Karpas-422 (cell line): ENCODE measurements at regions not wholly inside any gene's neighbourhood (a gene's known extent, or its start where the extent isn't known, plus 50 kb on each side); places are given as distances from the start of the nearest gene placed in this dataset.

Source experiments
- DNase-seq: peaks from one replicate; pipeline ENCODE4 v3.0.0-alpha.2; 2015
- H2AFZ ChIP-seq: fragments of 200-600 bp; sonication (generic); 2 replicates; pipeline ENCODE4 v1.6.1; 2014; ENCODE audit warnings: antibody characterized with exemption, low read length, mixed read lengths
- H3K27ac ChIP-seq: fragments of 200-600 bp; sonication (generic); 2 replicates; pipeline ENCODE4 v1.5.1; 2014; ENCODE audit warnings: mild to moderate bottlenecking, low read length, moderate library complexity
- H3K27me3 ChIP-seq: fragments of 200-600 bp; sonication (generic); 2 replicates; pipeline ENCODE4 v1.6.1; 2014; ENCODE audit warnings: low read length, mixed read lengths
- H3K36me3 ChIP-seq: fragments of 200-600 bp; sonication (generic); 2 replicates; pipeline ENCODE4 v1.6.1; 2014; ENCODE audit warnings: low read length, mixed read lengths; ENCODE audit not compliant: insufficient read depth
- H3K4me1 ChIP-seq: fragments of 200-600 bp; sonication (generic); 2 replicates; pipeline ENCODE4 v1.6.1; 2014; ENCODE audit warnings: mild to moderate bottlenecking, low read length, mixed read lengths
- H3K4me2 ChIP-seq: fragments of 200-600 bp; sonication (generic); 2 replicates; pipeline ENCODE4 v1.6.1; 2014; ENCODE audit warnings: low read length, low read depth, mild to moderate bottlenecking; ENCODE audit not compliant: poor library complexity, severe bottlenecking
- H3K4me3 ChIP-seq: fragments of 200-600 bp; sonication (generic); 2 replicates; pipeline ENCODE4 v1.5.1; 2014; ENCODE audit warnings: mild to moderate bottlenecking, antibody characterized with exemption, low read length, mixed read lengths
- H3K79me2 ChIP-seq: fragments of 200-600 bp; sonication (generic); 2 replicates; pipeline ENCODE4 v1.6.1; 2014; ENCODE audit warnings: mild to moderate bottlenecking, low read length, mixed read lengths
- H3K9ac ChIP-seq: fragments of 200-600 bp; sonication (generic); 2 replicates; pipeline ENCODE4 v1.6.0; 2014; ENCODE audit warnings: low read length
- H3K9me2 ChIP-seq: fragments of 200-600 bp; sonication (generic), shearing (Covaris generic); replicated peaks from 2 replicates; pipeline ENCODE4 v1.6.0; 2014; ENCODE audit warnings: mild to moderate bottlenecking, low read length, moderate library complexity; ENCODE audit not compliant: insufficient read depth
- H3K9me3 ChIP-seq: fragments of 300-700, 200-600 bp; sonication (generic); 2 replicates; pipeline ENCODE4 v1.6.1; 2014; ENCODE audit warnings: low read length, mixed read lengths
- H4K20me1 ChIP-seq: fragments of 200-600 bp; sonication (generic); 2 replicates; pipeline ENCODE4 v1.6.1; 2014; ENCODE audit warnings: mild to moderate bottlenecking, antibody characterized with exemption, low read length, low read depth; ENCODE audit not compliant: insufficient read depth

DNA sequence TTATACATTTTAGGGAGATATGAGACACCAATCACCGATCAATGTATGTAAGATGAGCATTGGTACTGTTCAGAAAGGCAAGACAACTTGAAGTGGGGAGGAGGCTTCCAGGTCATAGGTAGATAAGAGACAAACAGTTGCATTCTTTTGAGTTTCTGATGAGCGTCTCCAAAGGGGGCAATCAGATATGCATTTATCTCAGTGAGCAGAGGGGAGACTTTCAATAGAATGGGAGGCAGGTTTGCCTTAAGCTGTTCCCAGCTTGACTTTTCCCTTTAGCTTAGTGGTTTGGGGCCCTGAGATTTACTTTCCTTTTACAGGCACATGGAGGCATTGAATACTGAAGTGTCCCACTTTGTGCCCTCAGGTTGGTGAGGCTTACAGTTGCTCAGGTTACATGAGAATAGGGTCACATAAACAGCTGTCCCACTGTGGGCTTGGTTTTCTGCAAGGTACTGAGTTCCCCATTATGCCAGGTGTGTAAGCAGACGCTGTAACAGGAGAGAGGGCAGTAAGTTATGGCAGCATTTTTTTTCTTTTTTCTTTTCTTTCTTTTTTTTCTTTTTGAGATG is 129.8 kb upstream of the SERPIND1 start:
- no peaks in the 10 kb centered on the region for H3K79me2 ChIP-seq
- H4K20me1 ChIP-seq = no peaks in the 10 kb centered on the region
- H3K9ac ChIP-seq = no peak overlapping the region
- H3K9me3 ChIP-seq = peaks cover 4% of the 10 kb centered on the region; the same call in 1 of the 2 replicates
- no peak overlapping the region for H3K4me3 ChIP-seq
- H2AFZ ChIP-seq = no peak overlapping the region
- H3K27me3 ChIP-seq = no peaks in the 10 kb centered on the region
- H3K4me1 ChIP-seq = no peaks in the 10 kb centered on the region
- H3K4me2 ChIP-seq = no peak overlapping the region
- no peak for DNase-seq
- H3K9me2 ChIP-seq = no peaks in the 10 kb centered on the region
- no peak overlapping the region for H3K27ac ChIP-seq
- H3K36me3 ChIP-seq = no peaks in the 10 kb centered on the region

DNA sequence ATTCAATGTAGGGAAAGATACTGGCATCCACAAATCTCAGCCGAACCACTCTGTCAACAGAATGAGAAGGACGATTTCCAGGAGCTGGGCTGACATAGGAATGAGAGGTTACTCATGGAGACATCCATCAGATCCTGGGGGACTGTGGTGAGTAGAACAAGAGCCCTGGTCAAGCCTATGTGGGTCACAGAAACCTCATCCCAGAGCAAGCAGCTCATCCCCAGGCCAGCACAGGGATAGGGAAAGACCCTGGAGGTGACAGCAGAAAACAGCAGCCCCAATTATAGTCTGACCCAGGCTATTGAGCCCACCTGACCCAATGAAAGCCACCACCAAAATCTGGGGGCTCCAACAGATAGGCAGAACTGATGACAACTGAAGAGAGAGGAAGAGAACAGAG is 128.0 kb upstream of the SERPIND1 start:
- DNase-seq = no peak
- Histone ChIP-seq H3K9ac (no peak overlapping the region), H4K20me1 (no peaks in the 10 kb centered on the region)

DNA sequence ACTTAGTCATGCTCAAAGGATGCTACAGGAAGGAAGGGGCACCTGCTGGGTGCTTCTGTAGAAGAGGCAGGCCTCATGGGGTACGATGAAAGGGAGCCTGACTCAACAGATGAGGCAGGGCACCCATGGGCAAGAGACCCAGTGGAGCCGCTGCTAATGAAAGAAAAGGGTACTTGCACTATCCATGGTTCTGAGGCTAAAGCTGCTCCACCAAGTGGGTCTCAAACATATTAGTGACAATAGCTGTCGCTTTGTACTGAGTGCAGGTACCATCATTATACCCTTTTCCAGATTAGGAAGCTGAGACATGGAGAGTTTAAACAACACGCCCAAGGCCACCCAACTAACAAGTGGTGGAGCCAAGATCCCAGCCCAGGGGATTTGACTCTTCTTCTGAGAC is 127.5 kb upstream of the SERPIND1 start:
- Histone ChIP-seq H2AFZ (no peak overlapping the region), H3K9me2 (no peaks in the 10 kb centered on the region), H3K9me3 (no peaks in the 10 kb centered on the region), H4K20me1 (no peaks in the 10 kb centered on the region), H3K4me3 (no peak overlapping the region), H3K79me2 (no peaks in the 10 kb centered on the region), H3K36me3 (no peaks in the 10 kb centered on the region), H3K4me2 (no peak overlapping the region), H3K27me3 (no peaks in the 10 kb centered on the region), H3K27ac (no peak overlapping the region), H3K4me1 (no peaks in the 10 kb centered on the region), H3K9ac (no peak overlapping the region)
- no peak for DNase-seq

More for the DNA sequence above, 128.0 kb upstream of the SERPIND1 start:
- no peaks in the 10 kb centered on the region for H3K36me3 ChIP-seq
- no peaks in the 10 kb centered on the region for H3K9me2 ChIP-seq
- H3K4me2 ChIP-seq = no peak overlapping the region
- no peaks in the 10 kb centered on the region for H3K9me3 ChIP-seq
- H3K4me1 ChIP-seq = no peaks in the 10 kb centered on the region
- H3K27ac ChIP-seq = no peak overlapping the region
- H3K79me2 ChIP-seq = no peaks in the 10 kb centered on the region
- H3K27me3 ChIP-seq = no peaks in the 10 kb centered on the region
- H3K4me3 ChIP-seq = no peak overlapping the region
- no peak overlapping the region for H2AFZ ChIP-seq

DNA sequence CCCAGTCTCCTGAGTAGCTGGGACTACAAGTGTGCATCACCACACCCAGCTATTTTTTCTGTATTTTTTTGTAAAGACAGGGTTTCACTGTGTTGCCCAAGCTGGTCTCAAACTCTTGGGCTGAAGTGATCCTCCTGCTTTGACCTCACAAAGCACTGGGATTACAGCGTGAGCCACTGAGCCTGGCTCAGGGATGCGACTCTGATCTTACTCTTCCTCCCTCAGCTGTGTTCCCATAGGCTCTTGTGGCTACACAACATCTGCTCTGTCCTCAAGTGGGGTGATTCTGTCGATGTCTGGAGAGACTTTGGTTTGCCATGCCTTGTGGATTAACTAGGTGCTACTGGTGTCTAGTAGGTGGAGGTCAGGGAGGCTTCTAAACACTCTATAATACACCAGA is 127.0 kb upstream of the SERPIND1 start:
- no peak for DNase-seq
- Histone ChIP-seq H2AFZ (no peak overlapping the region), H3K36me3 (no peaks in the 10 kb centered on the region), H3K9ac (no peak overlapping the region), H3K4me2 (no peak overlapping the region), H3K9me3 (no peaks in the 10 kb centered on the region), H3K4me1 (no peaks in the 10 kb centered on the region), H3K27ac (no peak overlapping the region), H3K79me2 (no peaks in the 10 kb centered on the region), H4K20me1 (no peaks in the 10 kb centered on the region), H3K4me3 (no peak overlapping the region), H3K27me3 (no peaks in the 10 kb centered on the region), H3K9me2 (no peaks in the 10 kb centered on the region)

DNA sequence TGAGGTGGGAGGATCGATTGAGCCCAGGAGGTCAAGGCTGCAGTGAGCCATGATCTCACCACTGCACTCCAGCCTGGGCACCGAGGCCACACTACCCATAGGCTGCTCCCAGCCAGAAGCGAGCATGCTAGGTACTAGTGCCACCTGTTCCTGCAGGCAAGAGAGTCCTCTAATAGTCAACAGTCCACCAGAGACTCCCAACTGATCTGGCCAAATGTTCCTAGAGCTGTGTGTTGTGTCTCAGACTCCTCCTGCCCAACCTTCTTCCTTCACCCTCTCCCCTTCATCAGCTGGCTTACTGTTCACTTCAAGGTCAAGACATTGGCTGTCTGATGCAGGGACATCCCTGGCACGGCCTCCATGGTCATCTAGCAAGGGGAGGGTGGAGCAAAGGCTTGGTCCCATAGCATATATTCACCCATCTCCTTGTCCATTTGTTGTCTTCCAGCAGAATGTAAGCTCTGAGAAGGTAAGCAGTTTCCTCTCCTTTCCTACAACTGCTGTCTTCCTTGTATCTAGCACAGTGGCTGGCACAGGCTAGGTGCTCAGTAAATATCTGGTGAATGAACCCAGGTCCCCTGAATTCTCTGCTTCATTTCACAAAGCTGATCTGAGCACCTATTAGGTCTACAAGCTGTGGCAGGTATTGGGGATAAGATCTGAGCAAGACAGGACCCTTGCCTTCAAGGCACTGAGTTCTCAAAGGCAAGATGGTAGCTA is 126.2 kb upstream of the SERPIND1 start:
- no peak overlapping the region for H3K4me2 ChIP-seq
- H3K9me2 ChIP-seq = no peaks in the 10 kb centered on the region
- H2AFZ ChIP-seq = no peak overlapping the region
- no peaks in the 10 kb centered on the region for H3K36me3 ChIP-seq
- H3K4me3 ChIP-seq = no peak overlapping the region
- no peak for DNase-seq
- H3K9ac ChIP-seq = no peak overlapping the region
- no peaks in the 10 kb centered on the region for H3K79me2 ChIP-seq
- H3K27ac ChIP-seq = no peak overlapping the region
- H4K20me1 ChIP-seq = no peaks in the 10 kb centered on the region
- H3K4me1 ChIP-seq = no peaks in the 10 kb centered on the region
- no peaks in the 10 kb centered on the region for H3K27me3 ChIP-seq
- H3K9me3 ChIP-seq = no peaks in the 10 kb centered on the region

DNA sequence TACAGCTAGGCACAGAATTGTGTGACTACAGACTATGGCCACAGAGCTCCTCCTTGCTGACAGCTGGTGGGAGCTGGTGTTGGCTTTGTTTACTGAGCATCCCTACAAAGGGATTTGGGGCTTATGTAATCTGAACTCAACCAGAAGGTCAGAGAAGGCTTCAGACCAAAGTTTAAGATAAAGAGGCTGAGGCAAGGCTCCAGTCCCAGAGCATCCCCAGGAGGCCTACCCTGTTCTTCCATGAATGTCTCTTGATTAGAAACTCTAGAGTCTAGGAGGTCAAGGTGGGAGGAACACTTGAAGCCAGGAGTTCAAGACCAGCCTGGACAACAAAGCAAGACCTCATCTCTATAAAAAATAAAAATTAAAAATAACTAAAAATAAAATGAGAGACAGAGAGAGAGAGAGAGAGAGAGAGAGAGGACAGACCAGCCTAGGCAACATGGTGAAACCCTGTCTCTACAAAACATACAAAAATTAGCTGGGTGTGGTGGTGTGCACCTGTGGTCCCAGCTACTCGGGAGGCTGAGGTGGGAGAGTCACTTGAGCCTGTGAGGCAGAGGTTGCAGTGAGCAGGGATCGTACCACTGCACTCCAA is 125.5 kb upstream of the SERPIND1 start:
- Histone ChIP-seq H3K27ac (no peak overlapping the region), H2AFZ (no peak overlapping the region), H3K9me2 (no peaks in the 10 kb centered on the region), H3K4me3 (no peak overlapping the region), H3K9me3 (no peaks in the 10 kb centered on the region), H3K9ac (no peak overlapping the region), H4K20me1 (no peaks in the 10 kb centered on the region), H3K4me1 (no peaks in the 10 kb centered on the region), H3K79me2 (no peaks in the 10 kb centered on the region), H3K27me3 (no peaks in the 10 kb centered on the region), H3K36me3 (no peaks in the 10 kb centered on the region), H3K4me2 (no peak overlapping the region)
- no peak for DNase-seq

DNA sequence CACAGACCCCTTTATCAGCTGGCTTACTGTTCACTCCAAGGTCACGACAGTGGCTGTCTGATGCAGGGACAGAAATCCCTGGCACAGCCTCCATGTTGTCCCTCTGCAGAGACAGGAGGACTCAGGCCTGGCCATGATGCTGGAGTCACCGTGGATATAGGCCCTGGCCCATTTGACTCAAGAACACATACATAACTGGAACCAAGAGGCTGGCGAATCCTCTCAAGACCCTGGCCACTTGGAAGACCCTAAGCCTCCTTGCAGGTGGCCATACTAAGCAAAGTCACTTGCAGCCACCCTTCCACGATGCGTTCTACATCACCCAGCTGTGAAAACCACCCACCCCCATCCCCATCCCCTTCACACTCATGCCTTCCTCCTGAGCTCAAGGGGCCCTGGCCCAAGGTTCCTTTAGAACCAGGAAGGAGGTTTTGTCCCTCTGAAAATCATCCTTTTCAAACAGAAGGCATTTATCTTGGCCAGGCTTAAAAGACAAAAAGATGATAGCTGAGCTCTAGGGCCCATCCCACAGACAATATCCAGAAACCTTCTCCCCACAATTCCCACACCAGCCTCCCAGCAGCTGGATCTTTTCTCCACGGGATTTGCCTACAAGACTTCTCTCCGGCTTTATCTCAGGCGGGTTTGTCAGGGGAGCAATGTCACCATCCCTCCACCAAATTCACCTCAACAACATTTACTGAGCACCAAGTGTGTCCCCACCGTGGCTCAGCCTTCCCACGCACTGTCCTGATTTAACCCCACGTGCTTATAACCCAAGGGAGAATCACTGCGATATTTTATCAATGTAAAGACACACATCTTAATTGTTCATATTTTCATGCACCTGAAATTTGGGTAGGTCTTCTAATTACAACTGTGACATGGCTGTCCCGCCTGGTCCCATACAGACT is 123.4 kb upstream of the SERPIND1 start:
- no peaks in the 10 kb centered on the region for H3K9me3 ChIP-seq
- H3K36me3 ChIP-seq = no peaks in the 10 kb centered on the region
- H2AFZ ChIP-seq = no peak overlapping the region
- H4K20me1 ChIP-seq = no peaks in the 10 kb centered on the region
- no peaks in the 10 kb centered on the region for H3K9me2 ChIP-seq
- H3K27ac ChIP-seq = no peak overlapping the region
- H3K4me2 ChIP-seq = no peak overlapping the region
- H3K9ac ChIP-seq = no peak overlapping the region
- no peak overlapping the region for H3K4me3 ChIP-seq
- no peaks in the 10 kb centered on the region for H3K4me1 ChIP-seq
- no peaks in the 10 kb centered on the region for H3K27me3 ChIP-seq
- no peak for DNase-seq
- no peaks in the 10 kb centered on the region for H3K79me2 ChIP-seq

DNA sequence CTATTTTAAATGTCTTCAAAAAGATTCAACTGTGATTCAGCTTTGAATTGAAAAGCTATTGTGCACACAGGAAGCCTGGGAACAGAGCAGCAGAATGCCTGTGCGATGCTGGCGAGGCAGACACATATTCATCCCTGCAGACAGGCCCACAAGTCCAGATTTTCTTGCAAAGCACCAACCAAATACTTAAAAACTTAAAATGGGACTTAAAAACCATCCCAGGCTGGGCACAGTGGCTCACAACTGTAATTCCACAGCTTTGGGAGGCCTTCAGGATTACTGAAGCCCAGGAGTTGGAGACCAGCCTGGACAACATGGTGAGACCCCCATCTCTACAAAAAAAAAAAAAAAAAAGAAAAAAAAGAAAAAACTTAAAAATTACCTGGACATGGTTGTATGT is 122.6 kb upstream of the SERPIND1 start:
- H2AFZ ChIP-seq = no peak overlapping the region
- no peaks in the 10 kb centered on the region for H3K79me2 ChIP-seq
- no peak overlapping the region for H3K27ac ChIP-seq

More for the DNA sequence above, 122.6 kb upstream of the SERPIND1 start:
- H3K27me3 ChIP-seq = no peaks in the 10 kb centered on the region
- H3K4me3 ChIP-seq = no peak overlapping the region
- no peaks in the 10 kb centered on the region for H3K9me3 ChIP-seq
- H3K9ac ChIP-seq = no peak overlapping the region
- H3K9me2 ChIP-seq = no peaks in the 10 kb centered on the region
- DNase-seq = no peak
- no peaks in the 10 kb centered on the region for H4K20me1 ChIP-seq
- no peak overlapping the region for H3K4me2 ChIP-seq
- no peaks in the 10 kb centered on the region for H3K4me1 ChIP-seq
- H3K36me3 ChIP-seq = no peaks in the 10 kb centered on the region
